Breast epithelium (tissue), 3 donors: ENCODE measurements at regions not wholly inside any gene's neighbourhood (a gene's known extent, or its start where the extent isn't known, plus 50 kb on each side); places are given as distances from the start of the nearest gene placed in this dataset.

Source experiments
- CTCF ChIP-seq, 3 donors: fragments of 450-650 bp; IDR thresholded peaks; one replicate each; pipeline ENCODE4 v1.5.1; 2016 to 2017; ENCODE audit warnings: antibody characterized with exemption in 3 of 3, mild to moderate bottlenecking in 3 of 3, moderate library complexity in 3 of 3
- POLR2A ChIP-seq: fragments of 450-650 bp; IDR thresholded peaks from one replicate; pipeline ENCODE4 v1.6.1; 2016; ENCODE audit warnings: antibody characterized with exemption, mild to moderate bottlenecking, moderate library complexity
- POLR2AphosphoS5 ChIP-seq, 3 donors: sonication (generic); formaldehyde crosslinking; IDR thresholded peaks; one replicate each; pipeline ENCODE4 v1.6.1; 2017; ENCODE audit warnings: antibody characterized with exemption in 3 of 3

- no peak for TF ChIP-seq CTCF (IDR thresholded peaks at IDR 0.05)
- TF ChIP-seq POLR2AphosphoS5 (IDR thresholded peaks at IDR 0.05), result no peak
- no peak for TF ChIP-seq POLR2A
These were observed 165.8 kb upstream of the JUN start for GRCh38 chr1:58949551-58950220.
